Heart left ventricle (tissue), 16 donors: ENCODE measurements at regions not wholly inside any gene's neighbourhood (a gene's known extent, or its start where the extent isn't known, plus 50 kb on each side); places are given as distances from the start of the nearest gene placed in this dataset.

Source experiments
- ATAC-seq, 4 donors: fragments of 200-7000 bp; cut with Tn5 transposase; one replicate each; pipeline ENCODE4 v1.9.1; 2020 to 2022; ENCODE audit warnings: moderate library complexity in 4 of 4, mild to moderate bottlenecking in 3 of 4, moderate number of reproducible peaks in 1 of 4
- DNase-seq, 5 donors: peaks; one replicate each; pipeline ENCODE4 v3.0.0-alpha.2; 2020
- H3K27ac ChIP-seq, 12 donors: fragments of 200-600 bp; sonication (generic) in 4 of 12; one replicate each; pipeline versions ENCODE4 v1.5.0 to v1.8.0; 2016 to 2022; ENCODE audit warnings: mild to moderate bottlenecking in 2 of 12
- H3K27me3 ChIP-seq, 9 donors: fragments of 200-600 bp; sonication (generic) in 2 of 9; one replicate each; pipeline versions ENCODE4 v1.5.1 to v1.8.0; 2016 to 2022; ENCODE audit warnings: mild to moderate bottlenecking in 3 of 9
- H3K36me3 ChIP-seq, 9 donors: fragments of 200-600 bp; sonication (generic) in 2 of 9; one replicate each; pipeline versions ENCODE4 v1.5.0 to v1.8.0; 2018 to 2022; ENCODE audit warnings: mild to moderate bottlenecking in 2 of 9
- H3K4me1 ChIP-seq, 12 donors: fragments of 200-600 bp; sonication (generic) in 4 of 12; one replicate each; pipeline versions ENCODE4 v1.5.0 to v1.8.0; 2016 to 2022; ENCODE audit warnings: mild to moderate bottlenecking in 3 of 12
- H3K4me3 ChIP-seq, 12 donors: fragments of 200-600 bp; sonication (generic) in 4 of 12; one replicate each; pipeline versions ENCODE4 v1.5.0 to v1.8.0; 2017 to 2022; ENCODE audit warnings: mild to moderate bottlenecking in 9 of 12, moderate library complexity in 4 of 12
- H3K9me3 ChIP-seq, 12 donors: fragments of 200-600 bp; sonication (generic) in 4 of 12; one replicate each; pipeline versions ENCODE4 v1.5.0 to v1.8.0; 2016 to 2022; ENCODE audit warnings: mild to moderate bottlenecking in 1 of 12
- POLR2A ChIP-seq, 2 donors: fragments of 450-650 bp; IDR thresholded peaks; one replicate each; pipeline ENCODE4 v1.6.1; 2017; ENCODE audit warnings: antibody characterized with exemption in 2 of 2, mild to moderate bottlenecking in 2 of 2, moderate library complexity in 2 of 2
- WGBS, 4 donors: extraction: QIAGEN DNeasy Blood & Tissue Kit in 2 of 4; methylation state at CpG; one replicate each; pipeline versions ENCODE4 v1.1.5 to v1.1.7; 2013 to 2018; 5-methylcytosine and 5-hydroxymethylcytosine counted together
- intact Hi-C, 10 donors: fragments of 100-400 bp; cut with DNase I; formaldehyde crosslinking; loops; one replicate each; pipeline versions ENCODE4 v1.11.1 to v1.14.2; 2022
- TF ChIP-seq, protein P1 (sequence below), 12 donors: fragments of 200-600 bp; sonication (generic) in 4 of 12; IDR thresholded peaks; one replicate each; pipeline versions ENCODE4 v1.5.0 to v1.8.0; 2018 to 2022; ENCODE audit warnings: antibody characterized with exemption in 12 of 12, mild to moderate bottlenecking in 5 of 12
- donor health status: ischemic (EF 13 %, LVEDD 7.1; RV severe dilation, severe dysfunction).
- donor health status: healthy with polysubstance abuse.
- donor health status: DM: no; HTN: yes; CAD: no.
- donor health status: DM: no; HTN: no; CAD: no.
- donor health status: ischemic (EF 25% LVEDD 6.9; RV normal size, moderate dysfunction).
- donor health status: ischemic (EF 25% LVEDD 5.7; RV mildly dilated, moderate dysfunction).
- donor health status: healthy.
- donor health status: DM: yes; HTN: yes; CAD: no.
- donor health status: ischemic (EF 35%, LVEDD 5.7; RV mildly dilated, moderate dysfunction).
- donor health status: nonischemic (EF 11% LVEDD 7.7; RV severe dilation, severe dysfunction).
- donor health status: DM: yes; HTN: yes; CAD: no.
- donor health status: PGD.
- donor health status: ischemic (EF 29% LVEDD 5.4; RV normal size, mild dysfunction).
- donor health status: nonischemic (EF 23%, LVEDD 6.1; RV moderate dilation, normal function).

DNA sequence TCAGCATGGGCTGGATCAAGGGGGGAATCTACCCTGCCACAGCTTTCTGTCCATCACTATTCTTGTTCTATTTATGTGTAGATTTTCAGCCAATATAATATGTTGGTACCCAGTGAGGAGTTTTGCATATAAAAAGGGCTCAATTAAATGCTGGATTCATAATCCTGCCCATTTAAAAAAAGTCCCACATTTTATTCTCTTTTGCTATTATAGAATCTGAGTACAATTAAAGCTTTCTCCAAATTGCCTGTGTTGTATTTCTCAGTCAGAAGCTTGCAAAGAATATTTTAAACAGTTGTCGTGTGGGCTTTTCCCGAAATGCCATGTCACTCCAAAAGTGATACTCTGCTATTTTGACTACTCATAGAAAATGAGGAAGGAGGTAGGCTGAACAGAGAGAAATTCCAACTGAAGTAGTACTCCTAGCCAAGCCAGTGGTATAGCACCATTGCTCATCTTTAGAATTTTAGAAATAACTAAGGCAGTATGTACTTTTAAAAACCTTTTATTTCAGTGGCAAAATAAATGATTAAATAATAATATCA lies 108.3 kb upstream of the HDAC9 start:
- peaks cover 0 to 47% (median 18%) of the 10 kb centered on the region in 12 donors for H3K4me1 ChIP-seq
- no peak overlapping the region for H3K4me3 ChIP-seq
- ATAC-seq (no peak), DNase-seq (no peak)
- 76 to 85% (median 81%) methylated on average over 2 of the region's 2 CpGs for WGBS, 4 donors
- no peaks in the 10 kb centered on the region for H3K27me3 ChIP-seq
- no peaks in the 10 kb centered on the region for H3K36me3 ChIP-seq
- H3K27ac ChIP-seq: peak overlapping the region in 1 of 12 donors; percentile 49
- intact Hi-C loops: loop anchor here in 1 of 10 donors (10.0 kb wide), 1 partner anchor 108 kb away; the partner anchor contains the start of gene HDAC9
- no peaks in the 10 kb centered on the region for H3K9me3 ChIP-seq
- TF ChIP-seq, protein P1, sequence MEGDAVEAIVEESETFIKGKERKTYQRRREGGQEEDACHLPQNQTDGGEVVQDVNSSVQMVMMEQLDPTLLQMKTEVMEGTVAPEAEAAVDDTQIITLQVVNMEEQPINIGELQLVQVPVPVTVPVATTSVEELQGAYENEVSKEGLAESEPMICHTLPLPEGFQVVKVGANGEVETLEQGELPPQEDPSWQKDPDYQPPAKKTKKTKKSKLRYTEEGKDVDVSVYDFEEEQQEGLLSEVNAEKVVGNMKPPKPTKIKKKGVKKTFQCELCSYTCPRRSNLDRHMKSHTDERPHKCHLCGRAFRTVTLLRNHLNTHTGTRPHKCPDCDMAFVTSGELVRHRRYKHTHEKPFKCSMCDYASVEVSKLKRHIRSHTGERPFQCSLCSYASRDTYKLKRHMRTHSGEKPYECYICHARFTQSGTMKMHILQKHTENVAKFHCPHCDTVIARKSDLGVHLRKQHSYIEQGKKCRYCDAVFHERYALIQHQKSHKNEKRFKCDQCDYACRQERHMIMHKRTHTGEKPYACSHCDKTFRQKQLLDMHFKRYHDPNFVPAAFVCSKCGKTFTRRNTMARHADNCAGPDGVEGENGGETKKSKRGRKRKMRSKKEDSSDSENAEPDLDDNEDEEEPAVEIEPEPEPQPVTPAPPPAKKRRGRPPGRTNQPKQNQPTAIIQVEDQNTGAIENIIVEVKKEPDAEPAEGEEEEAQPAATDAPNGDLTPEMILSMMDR (IDR thresholded peaks at IDR 0.05): no peak
- TF ChIP-seq POLR2A (IDR thresholded peaks at IDR 0.05): no peak

DNA sequence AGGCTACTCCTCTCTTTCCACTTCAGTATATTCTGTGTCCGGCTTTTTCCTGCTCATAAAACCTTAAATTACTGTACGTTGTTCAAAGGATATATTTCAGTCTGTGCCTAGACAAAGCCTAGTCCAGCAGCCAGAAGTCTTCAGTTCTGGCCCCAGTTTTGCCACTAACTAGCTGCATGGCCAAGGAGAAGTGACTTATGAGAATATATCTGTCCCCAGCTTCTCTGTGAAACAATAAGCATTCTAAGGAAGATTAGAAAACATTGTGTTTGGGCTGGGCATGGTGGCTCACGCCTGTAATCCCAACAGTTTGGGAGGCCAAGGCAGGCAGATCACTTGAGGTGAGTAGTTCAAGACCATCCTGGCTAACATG lies 105.0 kb upstream of the HDAC9 start:
- H3K9me3 ChIP-seq: no peaks in the 10 kb centered on the region
- peaks cover 0 to 63% (median 25%) of the 10 kb centered on the region in 12 donors for H3K4me1 ChIP-seq
- 48 to 64% (median 53%) methylated on average over 3 of the region's 3 CpGs for WGBS, 4 donors
- H3K27me3 ChIP-seq: no peaks in the 10 kb centered on the region
- H3K36me3 ChIP-seq: no peaks in the 10 kb centered on the region
- TF ChIP-seq, protein P1 (IDR thresholded peaks at IDR 0.05): no peak
- TF ChIP-seq POLR2A (IDR thresholded peaks at IDR 0.05): no peak
- DNase-seq (no peak), ATAC-seq (no peak)
- peak overlapping the region; percentile 6 to 70 (median 47) for H3K27ac ChIP-seq
- H3K4me3 ChIP-seq: no peak overlapping the region
- intact Hi-C loops: loop anchor here in 4 of 10 donors (5.0 to 10.0 kb wide), 3 partner anchors 104 to 174 kb away; partner anchors contain the start of gene HDAC9 (in 3 of the 4)

DNA sequence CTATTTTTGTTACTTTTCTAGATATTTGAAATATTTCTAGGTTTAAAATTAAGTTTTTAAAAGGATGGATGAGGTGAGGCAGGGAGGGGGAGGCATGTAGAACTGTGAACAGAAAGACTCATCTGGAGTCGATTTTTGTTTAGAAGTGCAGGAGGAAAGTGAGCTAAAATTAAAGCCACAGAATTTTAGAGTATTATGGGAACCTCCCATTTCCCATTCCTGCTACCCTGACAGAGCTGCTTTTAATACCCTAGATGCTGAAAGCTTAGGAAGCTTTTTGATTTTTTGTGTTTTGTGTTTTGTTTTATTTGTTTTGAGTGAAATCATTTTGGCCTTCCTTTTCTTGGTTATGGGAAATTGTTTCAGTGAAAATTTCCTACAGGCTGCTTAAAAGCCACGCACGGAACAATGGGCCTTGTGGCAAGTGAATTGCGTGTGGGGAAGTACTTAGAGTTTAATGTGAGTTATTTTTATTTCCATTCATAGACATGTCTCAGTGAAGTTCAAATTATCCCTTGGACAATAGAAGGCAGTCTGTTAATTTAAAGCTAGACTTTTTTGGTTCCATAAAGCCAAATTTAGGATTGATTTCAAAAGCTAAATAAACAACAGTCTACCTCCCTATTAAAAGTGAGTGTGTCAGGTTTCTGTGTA lies 102.0 kb upstream of the HDAC9 start:
- peaks cover 0 to 44% (median 24%) of the 10 kb centered on the region in 12 donors for H3K4me1 ChIP-seq
- intact Hi-C loops: loop anchor here in 4 of 10 donors (5.0 to 10.0 kb wide), 3 partner anchors 101 to 171 kb away; partner anchors contain the start of gene HDAC9 (in 3 of the 4)
- H3K27ac ChIP-seq: peak overlapping the region in 7 of 12 donors; percentile 5 to 46 (median 14)
- ATAC-seq (peak in 1 of 4 donors; percentile 57), DNase-seq (no peak)
- no peak overlapping the region for H3K4me3 ChIP-seq
- no peaks in the 10 kb centered on the region for H3K27me3 ChIP-seq
- H3K36me3 ChIP-seq: no peaks in the 10 kb centered on the region
- no peaks in the 10 kb centered on the region for H3K9me3 ChIP-seq
- no peak for TF ChIP-seq POLR2A (IDR thresholded peaks at IDR 0.05)
- TF ChIP-seq, protein P1 (IDR thresholded peaks at IDR 0.05): no peak
- WGBS, 4 donors: 30 to 39% (median 33%) methylated on average over 4 of the region's 4 CpGs

DNA sequence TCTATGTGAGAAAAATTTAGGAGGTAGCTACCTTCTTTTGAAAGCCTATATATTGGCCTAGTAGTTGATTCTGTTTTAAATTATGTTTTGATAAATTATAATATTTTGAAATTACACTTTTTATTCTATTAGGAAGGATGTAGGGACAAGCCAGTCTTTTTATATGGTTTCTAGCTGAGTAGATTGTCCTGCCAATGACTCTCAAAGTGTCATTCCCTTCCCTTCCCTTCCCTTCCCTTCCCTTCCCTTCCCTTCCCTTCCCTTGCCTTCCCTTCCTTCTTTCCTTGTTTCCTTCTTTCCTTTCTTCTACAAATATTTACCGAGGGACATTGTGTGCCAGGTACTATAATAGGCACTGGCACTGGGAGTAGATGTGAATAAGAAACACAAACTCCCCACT lies 99.7 kb upstream of the HDAC9 start:
- H3K27ac ChIP-seq: no peak overlapping the region
- H3K27me3 ChIP-seq: no peaks in the 10 kb centered on the region
- TF ChIP-seq, protein P1 (IDR thresholded peaks at IDR 0.05): no peak
- TF ChIP-seq POLR2A (IDR thresholded peaks at IDR 0.05): no peak
- ATAC-seq (no peak), DNase-seq (no peak)
- intact Hi-C loops: loop anchor here in 3 of 10 donors (10.0 kb wide), 2 partner anchors 99 to 169 kb away; partner anchors contain the start of gene HDAC9 (in 2 of the 3)
- H3K36me3 ChIP-seq: no peaks in the 10 kb centered on the region
- peaks cover 0 to 25% (median 8%) of the 10 kb centered on the region in 12 donors for H3K4me1 ChIP-seq
- H3K9me3 ChIP-seq: no peaks in the 10 kb centered on the region
- H3K4me3 ChIP-seq: no peak overlapping the region
- 51 to 69% (median 62%) methylated on average over 1 of the region's 1 CpG for WGBS, 4 donors
